ENCODE measurements at regions not wholly inside any gene's neighbourhood (a gene's known extent, or its start where the extent isn't known, plus 50 kb on each side); places are given as distances from the start of the nearest gene placed in this dataset.

DNA sequence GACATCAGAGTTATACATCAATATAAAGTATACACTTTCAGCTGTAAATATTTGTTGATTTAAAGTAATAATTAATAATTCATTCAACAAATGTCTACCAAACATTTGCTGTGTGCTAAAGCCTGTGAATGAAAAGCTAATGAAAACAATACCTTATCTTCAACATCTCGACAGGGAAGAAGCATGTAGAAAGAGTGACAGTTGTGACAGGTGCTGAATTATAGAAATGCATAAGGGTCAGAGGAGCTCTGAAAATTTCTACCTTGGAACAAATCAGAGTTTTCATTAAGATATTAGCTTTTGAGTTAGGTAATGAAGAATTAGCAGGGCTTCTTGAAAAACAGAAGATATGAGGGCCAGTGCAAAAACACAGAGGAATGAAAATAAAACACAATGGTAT lies 739.2 kb downstream of the VGLL3 start:
- Histone ChIP-seq H3K9me2 (replicated peaks; ENCODE audit: insufficient read depth, low read length) (no peaks in the 10 kb centered on the region), H3K27ac (ENCODE audit: low read length) (no peak overlapping the region), H3K9me3 (replicated peaks; ENCODE audit: insufficient read depth, low read length) (no peaks in the 10 kb centered on the region), H4K20me1 (ENCODE audit: insufficient read depth, low read length) (no peaks in the 10 kb centered on the region), H3F3A (ENCODE audit: insufficient read depth, low read length) (no peaks in the 10 kb centered on the region), H2AFZ (ENCODE audit: low read length) (no peak overlapping the region), H3K27me3 (replicated peaks; ENCODE audit: insufficient read depth, low read length) (no peaks in the 10 kb centered on the region), H3K4me1 (ENCODE audit: low read length) (no peaks in the 10 kb centered on the region), H3K4me2 (ENCODE audit: low read depth, low read length) (no peak overlapping the region), H3K79me2 (ENCODE audit: low read length) (no peaks in the 10 kb centered on the region), H3K9ac (ENCODE audit: low read length) (no peak overlapping the region), H3K4me3 (ENCODE audit: low read length) (no peak overlapping the region), H3K36me3 (replicated peaks; ENCODE audit: insufficient read depth, low read length) (no peaks in the 10 kb centered on the region)
- no peak for DNase-seq
- TF ChIP-seq, protein P1, sequence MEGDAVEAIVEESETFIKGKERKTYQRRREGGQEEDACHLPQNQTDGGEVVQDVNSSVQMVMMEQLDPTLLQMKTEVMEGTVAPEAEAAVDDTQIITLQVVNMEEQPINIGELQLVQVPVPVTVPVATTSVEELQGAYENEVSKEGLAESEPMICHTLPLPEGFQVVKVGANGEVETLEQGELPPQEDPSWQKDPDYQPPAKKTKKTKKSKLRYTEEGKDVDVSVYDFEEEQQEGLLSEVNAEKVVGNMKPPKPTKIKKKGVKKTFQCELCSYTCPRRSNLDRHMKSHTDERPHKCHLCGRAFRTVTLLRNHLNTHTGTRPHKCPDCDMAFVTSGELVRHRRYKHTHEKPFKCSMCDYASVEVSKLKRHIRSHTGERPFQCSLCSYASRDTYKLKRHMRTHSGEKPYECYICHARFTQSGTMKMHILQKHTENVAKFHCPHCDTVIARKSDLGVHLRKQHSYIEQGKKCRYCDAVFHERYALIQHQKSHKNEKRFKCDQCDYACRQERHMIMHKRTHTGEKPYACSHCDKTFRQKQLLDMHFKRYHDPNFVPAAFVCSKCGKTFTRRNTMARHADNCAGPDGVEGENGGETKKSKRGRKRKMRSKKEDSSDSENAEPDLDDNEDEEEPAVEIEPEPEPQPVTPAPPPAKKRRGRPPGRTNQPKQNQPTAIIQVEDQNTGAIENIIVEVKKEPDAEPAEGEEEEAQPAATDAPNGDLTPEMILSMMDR (IDR thresholded peaks at IDR 0.05; ENCODE audit: low read length), result no peak
- TF ChIP-seq EZH2phosphoT487 (IDR thresholded peaks at IDR 0.05; ENCODE audit: low read length) (no peak), EZH2 (optimal IDR thresholded peaks at IDR 0.05; ENCODE audit: low read depth, low read length) (no peak)

DNA sequence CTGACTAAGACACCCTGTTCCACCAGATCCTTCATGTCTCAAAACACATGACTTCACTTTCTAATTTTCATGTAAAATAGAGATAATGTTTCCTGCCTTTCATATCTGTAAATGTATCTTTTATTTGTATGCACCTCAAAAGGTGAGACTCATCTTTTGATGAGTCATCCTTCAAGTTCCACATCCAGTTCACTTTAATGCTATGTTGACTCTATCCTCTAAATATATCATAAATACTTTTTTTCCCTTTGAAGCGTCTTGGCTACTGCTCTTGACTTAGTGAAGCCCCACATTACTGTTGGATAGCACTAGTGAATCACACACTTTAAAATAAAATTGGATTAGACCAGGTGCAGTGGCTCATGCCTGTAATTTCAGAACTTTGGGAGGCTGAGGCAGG lies 741.1 kb downstream of the VGLL3 start:
- no peaks in the 10 kb centered on the region for H3F3A ChIP-seq (ENCODE audit: insufficient read depth, low read length)
- no peak overlapping the region for H2AFZ ChIP-seq (ENCODE audit: low read length)
- H4K20me1 ChIP-seq (ENCODE audit: insufficient read depth, low read length), result no peaks in the 10 kb centered on the region

DNA sequence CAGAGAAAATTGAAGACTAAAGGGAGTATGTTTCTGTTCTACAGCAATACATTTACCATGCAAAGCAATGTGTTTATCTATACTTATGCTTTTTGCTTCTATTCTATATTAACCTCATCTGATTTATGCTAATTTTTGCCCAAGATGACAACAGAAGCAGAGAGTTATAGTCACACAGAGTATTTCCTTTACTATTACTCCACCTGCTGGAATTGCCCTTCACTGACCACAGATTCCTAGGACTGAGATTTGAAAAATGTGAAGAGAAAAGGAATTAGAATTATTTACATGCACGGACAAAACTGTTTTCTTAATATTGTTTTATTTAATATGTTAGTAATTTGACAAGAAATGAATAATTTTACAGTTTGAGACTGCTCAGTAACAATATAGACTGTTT lies 745.6 kb downstream of the VGLL3 start:
- Histone ChIP-seq H2AFZ (ENCODE audit: low read length) (no peak overlapping the region), H3K9me2 (replicated peaks; ENCODE audit: insufficient read depth, low read length) (no peaks in the 10 kb centered on the region), H3K79me2 (ENCODE audit: low read length) (no peaks in the 10 kb centered on the region), H3K9me3 (replicated peaks; ENCODE audit: insufficient read depth, low read length) (no peaks in the 10 kb centered on the region), H3K4me2 (ENCODE audit: low read depth, low read length) (no peak overlapping the region), H3K27ac (ENCODE audit: low read length) (no peak overlapping the region), H3F3A (ENCODE audit: insufficient read depth, low read length) (no peaks in the 10 kb centered on the region), H3K9ac (ENCODE audit: low read length) (no peak overlapping the region), H3K36me3 (replicated peaks; ENCODE audit: insufficient read depth, low read length) (no peaks in the 10 kb centered on the region), H3K27me3 (replicated peaks; ENCODE audit: insufficient read depth, low read length) (no peaks in the 10 kb centered on the region), H4K20me1 (ENCODE audit: insufficient read depth, low read length) (no peaks in the 10 kb centered on the region), H3K4me1 (ENCODE audit: low read length) (no peaks in the 10 kb centered on the region), H3K4me3 (ENCODE audit: low read length) (no peak overlapping the region)
- DNase-seq, result peak; percentile 27
- no peak for TF ChIP-seq EZH2 (optimal IDR thresholded peaks at IDR 0.05; ENCODE audit: low read depth, low read length)
- no peak for TF ChIP-seq EZH2phosphoT487 (IDR thresholded peaks at IDR 0.05; ENCODE audit: low read length)
- TF ChIP-seq, protein P1 (IDR thresholded peaks at IDR 0.05; ENCODE audit: low read length), result peak; percentile 26

More for the DNA sequence above, 741.1 kb downstream of the VGLL3 start:
- Histone ChIP-seq H3K4me3 (ENCODE audit: low read length) (no peak overlapping the region), H3K4me2 (ENCODE audit: low read depth, low read length) (no peak overlapping the region), H3K36me3 (replicated peaks; ENCODE audit: insufficient read depth, low read length) (no peaks in the 10 kb centered on the region), H3K9me3 (replicated peaks; ENCODE audit: insufficient read depth, low read length) (no peaks in the 10 kb centered on the region), H3K27ac (ENCODE audit: low read length) (no peak overlapping the region), H3K79me2 (ENCODE audit: low read length) (no peaks in the 10 kb centered on the region), H3K9ac (ENCODE audit: low read length) (no peak overlapping the region), H3K4me1 (ENCODE audit: low read length) (no peaks in the 10 kb centered on the region), H3K9me2 (replicated peaks; ENCODE audit: insufficient read depth, low read length) (no peaks in the 10 kb centered on the region), H3K27me3 (replicated peaks; ENCODE audit: insufficient read depth, low read length) (no peaks in the 10 kb centered on the region)
- TF ChIP-seq, protein P1 (IDR thresholded peaks at IDR 0.05; ENCODE audit: low read length), result no peak
- no peak for TF ChIP-seq EZH2 (optimal IDR thresholded peaks at IDR 0.05; ENCODE audit: low read depth, low read length)
- TF ChIP-seq EZH2phosphoT487 (IDR thresholded peaks at IDR 0.05; ENCODE audit: low read length), result no peak
- DNase-seq, result no peak
